SK-N-SH treated with all-trans-retinoic acid at 6 μM for 48 hours (cell line): ENCODE measurements at regions not wholly inside any gene's neighbourhood (a gene's known extent, or its start where the extent isn't known, plus 50 kb on each side); places are given as distances from the start of the nearest gene placed in this dataset.

ENCODE experiments used
- ATAC-seq: fragments of 200-7000 bp; cut with Tn5 transposase; 3 replicates; pipeline ENCODE4 v1.9.1; 2020; ENCODE audit warnings: mild to moderate bottlenecking, moderate library complexity
- ARNTL ChIP-seq: fragments of 450-650 bp; formaldehyde crosslinking; IDR thresholded peaks from 2 replicates; pipeline ENCODE4 v1.5.0; 2020; ENCODE audit warnings: low read depth, mild to moderate bottlenecking, moderate library complexity, borderline replicate concordance
- BACH2 ChIP-seq: fragments of 250-450 bp; sonication (Bioruptor Pico); IDR thresholded peaks from 2 replicates; pipeline ENCODE4 v1.9.0; 2021; ENCODE audit warnings: mild to moderate bottlenecking, borderline replicate concordance
- CREB5 ChIP-seq: fragments of 250-450 bp; sonication (Bioruptor Pico); IDR thresholded peaks from 2 replicates; pipeline ENCODE4 v1.5.1; 2020; ENCODE audit warnings: low read depth, mild to moderate bottlenecking, moderate library complexity
- CSDC2 ChIP-seq: fragments of 250-450 bp; sonication (Bioruptor Pico); IDR thresholded peaks from 2 replicates; pipeline ENCODE4 v1.5.0; 2020; ENCODE audit warnings: mild to moderate bottlenecking, moderate library complexity
- CSRNP3 ChIP-seq: fragments of 250-450 bp; sonication (Bioruptor Pico); IDR thresholded peaks from 2 replicates; pipeline ENCODE4 v1.5.1; 2021; ENCODE audit warnings: mild to moderate bottlenecking, moderate library complexity
- ESRRG ChIP-seq: fragments of 250-450 bp; sonication (Bioruptor Pico); IDR thresholded peaks from 2 replicates; pipeline ENCODE4 v1.6.1; 2021; ENCODE audit warnings: mild to moderate bottlenecking
- GLIS3 ChIP-seq: fragments of 250-450 bp; sonication (Bioruptor Pico); IDR thresholded peaks from 2 replicates; pipeline ENCODE4 v1.5.0; 2020; ENCODE audit warnings: mild to moderate bottlenecking, moderate library complexity
- ISL1 ChIP-seq: fragments of 250-450 bp; sonication (Bioruptor Pico); IDR thresholded peaks from 2 replicates; pipeline ENCODE4 v2.1.2; 2022; ENCODE audit warnings: mild to moderate bottlenecking, moderate library complexity
- OSR1 ChIP-seq: fragments of 250-450 bp; sonication (Bioruptor Pico); IDR thresholded peaks from 2 replicates; pipeline ENCODE4 v1.8.0; 2022; ENCODE audit warnings: moderate library complexity, mild to moderate bottlenecking, inconsistent platforms
- PATZ1 ChIP-seq: fragments of 250-450 bp; sonication (Bioruptor Pico); IDR thresholded peaks from 2 replicates; pipeline ENCODE4 v1.8.0; 2020; ENCODE audit warnings: mild to moderate bottlenecking, moderate library complexity, borderline replicate concordance
- POU6F1 ChIP-seq: fragments of 250-450 bp; sonication (Bioruptor Pico); IDR thresholded peaks from 2 replicates; pipeline ENCODE4 v1.8.0; 2021; ENCODE audit warnings: low read depth, mild to moderate bottlenecking, moderate library complexity, borderline replicate concordance
- PPARA ChIP-seq: fragments of 250-450 bp; sonication (Bioruptor Pico); IDR thresholded peaks from 2 replicates; pipeline ENCODE4 v1.5.0; 2020; ENCODE audit warnings: mild to moderate bottlenecking, borderline replicate concordance
- RARB ChIP-seq: fragments of 250-450 bp; sonication (Bioruptor Pico); IDR thresholded peaks from 2 replicates; pipeline ENCODE4 v1.8.0; 2021; ENCODE audit warnings: mild to moderate bottlenecking, moderate library complexity
- SNAI2 ChIP-seq: fragments of 250-450 bp; sonication (Bioruptor Pico); IDR thresholded peaks from 2 replicates; pipeline ENCODE4 v1.5.0; 2020; ENCODE audit warnings: mild to moderate bottlenecking, moderate library complexity
- TCF4 ChIP-seq: fragments of 250-450 bp; sonication (Bioruptor Pico); IDR thresholded peaks from 2 replicates; pipeline ENCODE4 v1.8.0; 2021; ENCODE audit warnings: mild to moderate bottlenecking, moderate library complexity, borderline replicate concordance
- TOX ChIP-seq: fragments of 250-450 bp; sonication (Bioruptor Pico); IDR thresholded peaks from 2 replicates; pipeline ENCODE4 v1.8.0; 2021; ENCODE audit warnings: mild to moderate bottlenecking, moderate library complexity, borderline replicate concordance
- ZC3H10 ChIP-seq: fragments of 250-450 bp; sonication (Bioruptor Pico); IDR thresholded peaks from 2 replicates; pipeline ENCODE4 v1.5.1; 2021; ENCODE audit warnings: mild to moderate bottlenecking, moderate library complexity
- ZFP3 ChIP-seq: fragments of 250-450 bp; sonication (Bioruptor Pico); IDR thresholded peaks from 2 replicates; pipeline ENCODE4 v1.5.0; 2020; ENCODE audit warnings: mild to moderate bottlenecking, moderate library complexity
- ZFP30 ChIP-seq: fragments of 450-650 bp; formaldehyde crosslinking; IDR thresholded peaks from 2 replicates; pipeline ENCODE4 v1.5.0; 2022; ENCODE audit warnings: mild to moderate bottlenecking, moderate library complexity
- ZNF565 ChIP-seq: fragments of 450-650 bp; formaldehyde crosslinking; conservative IDR thresholded peaks from 2 replicates; pipeline ENCODE4 v1.5.0; 2020; ENCODE audit warnings: low read depth, mild to moderate bottlenecking, moderate library complexity
- ZNF70 ChIP-seq: fragments of 450-650 bp; formaldehyde crosslinking; IDR thresholded peaks from 2 replicates; pipeline ENCODE4 v1.5.0; 2020; ENCODE audit warnings: mild to moderate bottlenecking, moderate library complexity
- ZNF8 ChIP-seq: fragments of 450-650 bp; formaldehyde crosslinking; IDR thresholded peaks from 2 replicates; pipeline ENCODE4 v1.5.0; 2020; ENCODE audit warnings: mild to moderate bottlenecking, moderate library complexity
- TF ChIP-seq, protein P1 (sequence below): fragments of 250-450 bp; sonication (Bioruptor Pico); IDR thresholded peaks from 2 replicates; pipeline ENCODE4 v1.5.0; 2020; ENCODE audit warnings: mild to moderate bottlenecking, moderate library complexity

DNA sequence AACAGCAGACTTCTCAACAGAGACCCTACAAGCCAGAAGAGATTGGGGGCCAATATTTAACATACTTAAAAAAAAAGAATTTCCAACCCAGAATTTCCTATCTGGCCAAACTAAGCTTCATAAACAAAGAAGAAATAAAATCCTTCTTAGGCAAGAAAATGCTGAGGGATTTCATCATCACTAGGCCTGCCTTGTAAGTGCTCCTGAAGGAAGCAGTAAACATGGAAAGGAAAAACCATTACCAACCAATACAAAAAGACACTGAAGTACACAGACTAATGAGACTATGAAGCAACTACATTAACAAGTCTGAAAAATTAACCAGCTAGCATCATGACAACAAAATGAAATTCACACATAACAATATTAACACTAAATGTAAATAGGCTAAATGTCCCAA lies 947.9 kb upstream of the CHORDC1 start:
- ATAC-seq = no peak
- TF ChIP-seq BACH2 (CRISPR knock-in tag) = no peak
- no peak for TF ChIP-seq RARB

GRCh38 chr11:91164452-91164822 lies 941.6 kb upstream of the CHORDC1 start:
- TF ChIP-seq PATZ1 (CRISPR knock-in tag) = no peak
- TF ChIP-seq ISL1 (CRISPR knock-in tag) = peak; percentile 50
- TF ChIP-seq TOX (CRISPR knock-in tag) = no peak
- peak; percentile 75 for ATAC-seq

GRCh38 chr11:91163619-91164451 lies 941.0 kb upstream of the CHORDC1 start:
- ATAC-seq = peak; percentile 86
- TF ChIP-seq ZNF565 (CRISPR knock-in tag) (no peak), CSRNP3 (CRISPR knock-in tag) (no peak), ZFP3 (CRISPR knock-in tag) (no peak), ZNF70 (CRISPR knock-in tag) (no peak), TCF4 (CRISPR knock-in tag) (peak; percentile 69; the same call in 1 of the 2 replicates), ZC3H10 (CRISPR knock-in tag) (no peak), RARB (no peak), POU6F1 (CRISPR knock-in tag) (no peak), CSDC2 (CRISPR knock-in tag) (no peak), BACH2 (CRISPR knock-in tag) (no peak), ISL1 (CRISPR knock-in tag) (peak; percentile 95), ESRRG (0 out of 2 replicates have a peak, but pooled peaks have one; percentile 48), ZFP30 (no peak), CREB5 (peak; percentile 62), PPARA (CRISPR knock-in tag) (no peak), PATZ1 (CRISPR knock-in tag) (no peak), SNAI2 (CRISPR knock-in tag) (no peak), ARNTL (CRISPR knock-in tag) (no peak), ZNF8 (CRISPR knock-in tag) (no peak), OSR1 (no peak), GLIS3 (CRISPR knock-in tag) (peak; percentile 64; the same call in 1 of the 2 replicates), TOX (CRISPR knock-in tag) (no peak)
- TF ChIP-seq, protein P1, sequence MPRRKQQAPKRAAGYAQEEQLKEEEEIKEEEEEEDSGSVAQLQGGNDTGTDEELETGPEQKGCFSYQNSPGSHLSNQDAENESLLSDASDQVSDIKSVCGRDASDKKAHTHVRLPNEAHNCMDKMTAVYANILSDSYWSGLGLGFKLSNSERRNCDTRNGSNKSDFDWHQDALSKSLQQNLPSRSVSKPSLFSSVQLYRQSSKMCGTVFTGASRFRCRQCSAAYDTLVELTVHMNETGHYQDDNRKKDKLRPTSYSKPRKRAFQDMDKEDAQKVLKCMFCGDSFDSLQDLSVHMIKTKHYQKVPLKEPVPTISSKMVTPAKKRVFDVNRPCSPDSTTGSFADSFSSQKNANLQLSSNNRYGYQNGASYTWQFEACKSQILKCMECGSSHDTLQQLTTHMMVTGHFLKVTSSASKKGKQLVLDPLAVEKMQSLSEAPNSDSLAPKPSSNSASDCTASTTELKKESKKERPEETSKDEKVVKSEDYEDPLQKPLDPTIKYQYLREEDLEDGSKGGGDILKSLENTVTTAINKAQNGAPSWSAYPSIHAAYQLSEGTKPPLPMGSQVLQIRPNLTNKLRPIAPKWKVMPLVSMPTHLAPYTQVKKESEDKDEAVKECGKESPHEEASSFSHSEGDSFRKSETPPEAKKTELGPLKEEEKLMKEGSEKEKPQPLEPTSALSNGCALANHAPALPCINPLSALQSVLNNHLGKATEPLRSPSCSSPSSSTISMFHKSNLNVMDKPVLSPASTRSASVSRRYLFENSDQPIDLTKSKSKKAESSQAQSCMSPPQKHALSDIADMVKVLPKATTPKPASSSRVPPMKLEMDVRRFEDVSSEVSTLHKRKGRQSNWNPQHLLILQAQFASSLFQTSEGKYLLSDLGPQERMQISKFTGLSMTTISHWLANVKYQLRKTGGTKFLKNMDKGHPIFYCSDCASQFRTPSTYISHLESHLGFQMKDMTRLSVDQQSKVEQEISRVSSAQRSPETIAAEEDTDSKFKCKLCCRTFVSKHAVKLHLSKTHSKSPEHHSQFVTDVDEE (CRISPR knock-in tag) = peak; percentile 58
